Left lung (tissue), 4 donors: ENCODE measurements at regions not wholly inside any gene's neighbourhood (a gene's known extent, or its start where the extent isn't known, plus 50 kb on each side); places are given as distances from the start of the nearest gene placed in this dataset.

Experiments
- ATAC-seq: fragments of 200-7000 bp; cut with Tn5 transposase; one replicate; pipeline ENCODE4 v1.9.1; 2020; ENCODE audit warnings: moderate library complexity
- DNase-seq, 4 donors: peaks; one replicate each; pipeline ENCODE4 v3.0.0-alpha.2; 2013 to 2020
- H3K27ac ChIP-seq, 2 donors: fragments of 200-600 bp; sonication (generic) in 1 of 2; one replicate each; pipeline versions ENCODE4 v1.5.0 to v1.8.0; 2020 to 2021
- H3K27me3 ChIP-seq, 2 donors: fragments of 200-600 bp; sonication (generic) in 1 of 2; one replicate each; pipeline versions ENCODE4 v1.5.0 to v1.8.0; 2020 to 2021
- H3K36me3 ChIP-seq, 2 donors: fragments of 200-600 bp; sonication (generic) in 1 of 2; one replicate each; pipeline versions ENCODE4 v1.5.0 to v1.8.0; 2020 to 2021
- H3K4me1 ChIP-seq, 2 donors: fragments of 200-600 bp; one replicate each; pipeline ENCODE4 v1.8.0; 2021
- H3K4me3 ChIP-seq, 2 donors: fragments of 200-600 bp; sonication (generic) in 1 of 2; one replicate each; pipeline versions ENCODE4 v1.5.0 to v1.8.0; 2020 to 2021; ENCODE audit warnings: mild to moderate bottlenecking in 1 of 2
- H3K9me3 ChIP-seq, 2 donors: fragments of 200-600 bp; sonication (generic) in 1 of 2; one replicate each; pipeline versions ENCODE4 v1.5.0 to v1.8.0; 2020 to 2021
- CTCF ChIP-seq, 2 donors: fragments of 200-600 bp; sonication (generic) in 1 of 2; IDR thresholded peaks; one replicate each; pipeline versions ENCODE4 v1.5.0 to v1.8.0; 2021; ENCODE audit warnings: antibody characterized with exemption in 2 of 2
- intact Hi-C, 2 donors: fragments of 100-400 bp; cut with DNase I; formaldehyde crosslinking; loops; one replicate each; pipeline versions ENCODE4 v1.11.2 to v1.14.2; 2022
- donor health status: DM: no; HTN: yes; CAD: no.
- donor health status: DM: no; HTN: no; CAD: no.

- no peak for DNase-seq
- ATAC-seq, result no peak
- no peaks in the 10 kb centered on the region for H3K27me3 ChIP-seq
- no peaks in the 10 kb centered on the region for H3K4me1 ChIP-seq
- H3K4me3 ChIP-seq, result no peak overlapping the region
- intact Hi-C loops, result no loop called here
- no peak overlapping the region for H3K27ac ChIP-seq
- H3K36me3 ChIP-seq, result no peaks in the 10 kb centered on the region
- H3K9me3 ChIP-seq, result no peaks in the 10 kb centered on the region
- TF ChIP-seq CTCF (IDR thresholded peaks at IDR 0.05), result no peak
Observed at GRCh38 chr15:79702621-79703020, 194.2 kb downstream of the MTHFS start.

- DNase-seq, result no peak
- Histone ChIP-seq H3K9me3 (no peaks in the 10 kb centered on the region), H3K36me3 (no peaks in the 10 kb centered on the region), H3K4me3 (no peak overlapping the region), H3K27me3 (no peaks in the 10 kb centered on the region), H3K27ac (no peak overlapping the region), H3K4me1 (peaks cover 0 to 3% of the 10 kb centered on the region in 2 donors)
- no peak for TF ChIP-seq CTCF (IDR thresholded peaks at IDR 0.05)
- intact Hi-C loops, result no loop called here
- no peak for ATAC-seq
Observed at GRCh38 chr15:79721256-79721655, 175.6 kb downstream of the MTHFS start.

- Histone ChIP-seq H3K27ac (no peak overlapping the region), H3K9me3 (no peaks in the 10 kb centered on the region), H3K27me3 (no peaks in the 10 kb centered on the region), H3K36me3 (no peaks in the 10 kb centered on the region), H3K4me3 (no peak overlapping the region), H3K4me1 (peaks cover 0 to 3% of the 10 kb centered on the region in 2 donors)
- intact Hi-C loops, result no loop called here
- DNase-seq (no peak), ATAC-seq (peak; percentile 17)
- no peak for TF ChIP-seq CTCF (IDR thresholded peaks at IDR 0.05)
Observed at GRCh38 chr15:79724312-79724711, 172.5 kb downstream of the MTHFS start.

GRCh38 chr15:79724804-79725203 lies 172.0 kb downstream of the MTHFS start:
- Histone ChIP-seq H3K36me3 (no peaks in the 10 kb centered on the region), H3K4me1 (peaks cover 0 to 3% of the 10 kb centered on the region in 2 donors), H3K27ac (no peak overlapping the region), H3K9me3 (no peaks in the 10 kb centered on the region), H3K4me3 (no peak overlapping the region), H3K27me3 (no peaks in the 10 kb centered on the region)
- TF ChIP-seq CTCF (IDR thresholded peaks at IDR 0.05), result no peak
- no peak for ATAC-seq
- no peak for DNase-seq
- intact Hi-C loops, result no loop called here

- H3K4me3 ChIP-seq, result no peak overlapping the region
- H3K36me3 ChIP-seq, result no peaks in the 10 kb centered on the region
- intact Hi-C loops, result no loop called here
- TF ChIP-seq CTCF (IDR thresholded peaks at IDR 0.05), result no peak
- peaks cover 0 to 3% of the 10 kb centered on the region in 2 donors for H3K4me1 ChIP-seq
- ATAC-seq, result no peak
- H3K9me3 ChIP-seq, result no peaks in the 10 kb centered on the region
- no peak overlapping the region for H3K27ac ChIP-seq
- no peak for DNase-seq
- no peaks in the 10 kb centered on the region for H3K27me3 ChIP-seq
Observed at GRCh38 chr15:79728867-79729266, 167.9 kb downstream of the MTHFS start.
